ENCODE measurements at regions not wholly inside any gene's neighbourhood (a gene's known extent, or its start where the extent isn't known, plus 50 kb on each side); places are given as distances from the start of the nearest gene placed in this dataset.

- H4K20me1 ChIP-seq (ENCODE audit: insufficient read depth, low read length), result no peaks in the 10 kb centered on the region
- H3K79me2 ChIP-seq (ENCODE audit: insufficient read depth, low read length), result no peaks in the 10 kb centered on the region
- no peak overlapping the region for H3K27ac ChIP-seq (ENCODE audit: low read depth, low read length)
- H3K4me1 Mint-ChIP-seq (ENCODE audit: low read depth, unreplicated experiment), result no peaks in the 10 kb centered on the region
- H3K9me3 ChIP-seq (ENCODE audit: insufficient read depth, low read depth, low read length), result no peaks in the 10 kb centered on the region
- no peak overlapping the region for H3K27ac Mint-ChIP-seq (ENCODE audit: unreplicated experiment)
- H3K36me3 ChIP-seq (ENCODE audit: insufficient read depth, low read length), result no peaks in the 10 kb centered on the region
- no peak for DNase-seq (ENCODE audit: low read depth)
- H3K4me3 ChIP-seq (ENCODE audit: insufficient read depth, low read depth, low read length), result no peak overlapping the region
- no peak overlapping the region for H3K4me2 ChIP-seq (ENCODE audit: low read length)
- H3K4me1 ChIP-seq (ENCODE audit: insufficient read depth, low read length), result no peaks in the 10 kb centered on the region
- no peak overlapping the region for H2AFZ ChIP-seq (ENCODE audit: low read depth, low read length)
- peaks cover 4% of the 10 kb centered on the region for H3K27me3 Mint-ChIP-seq (ENCODE audit: low read depth, unreplicated experiment)
- H3K27me3 ChIP-seq (ENCODE audit: insufficient read depth, low read length), result no peaks in the 10 kb centered on the region
- H3K9me3 Mint-ChIP-seq (ENCODE audit: unreplicated experiment), result peaks cover 2% of the 10 kb centered on the region
- H3K36me3 Mint-ChIP-seq (ENCODE audit: low read depth, unreplicated experiment), result no peaks in the 10 kb centered on the region
- no peak for FAIRE-seq
- TF ChIP-seq EZH2 (IDR thresholded peaks at IDR 0.05; ENCODE audit: insufficient read depth, low read length), result no peak
- no peak for TF ChIP-seq CTCF (IDR thresholded peaks at IDR 0.05; ENCODE audit: insufficient read depth, low read depth, low read length)
- H3K9ac ChIP-seq (ENCODE audit: low read length), result no peak overlapping the region
- H3K4me3 Mint-ChIP-seq (ENCODE audit: unreplicated experiment), result no peak overlapping the region
These were observed 212.5 kb downstream of the SPATA18 start for GRCh38 chr4:52263607-52264006.

- Histone ChIP-seq H3K4me3 (ENCODE audit: insufficient read depth, low read depth, low read length) (no peak overlapping the region), H3K79me2 (ENCODE audit: insufficient read depth, low read length) (no peaks in the 10 kb centered on the region), H3K9ac (ENCODE audit: low read length) (no peak overlapping the region), H3K27me3 (ENCODE audit: insufficient read depth, low read length) (no peaks in the 10 kb centered on the region), H2AFZ (ENCODE audit: low read depth, low read length) (no peak overlapping the region), H3K9me3 (ENCODE audit: insufficient read depth, low read depth, low read length) (no peaks in the 10 kb centered on the region), H4K20me1 (ENCODE audit: insufficient read depth, low read length) (no peaks in the 10 kb centered on the region), H3K4me1 (ENCODE audit: insufficient read depth, low read length) (no peaks in the 10 kb centered on the region), H3K4me2 (ENCODE audit: low read length) (no peak overlapping the region), H3K27ac (ENCODE audit: low read depth, low read length) (no peak overlapping the region), H3K36me3 (ENCODE audit: insufficient read depth, low read length) (no peaks in the 10 kb centered on the region)
- peaks cover 2% of the 10 kb centered on the region for H3K9me3 Mint-ChIP-seq (ENCODE audit: unreplicated experiment)
- DNase-seq (ENCODE audit: low read depth) (no peak), FAIRE-seq (no peak)
- no peaks in the 10 kb centered on the region for H3K4me1 Mint-ChIP-seq (ENCODE audit: low read depth, unreplicated experiment)
- peaks cover 4% of the 10 kb centered on the region for H3K27me3 Mint-ChIP-seq (ENCODE audit: low read depth, unreplicated experiment)
- no peak overlapping the region for H3K27ac Mint-ChIP-seq (ENCODE audit: unreplicated experiment)
- H3K36me3 Mint-ChIP-seq (ENCODE audit: low read depth, unreplicated experiment), result no peaks in the 10 kb centered on the region
- TF ChIP-seq CTCF (IDR thresholded peaks at IDR 0.05; ENCODE audit: insufficient read depth, low read depth, low read length), result no peak
- TF ChIP-seq EZH2 (IDR thresholded peaks at IDR 0.05; ENCODE audit: insufficient read depth, low read length), result no peak
- no peak overlapping the region for H3K4me3 Mint-ChIP-seq (ENCODE audit: unreplicated experiment)
These were observed 214.8 kb downstream of the SPATA18 start for GRCh38 chr4:52265781-52266525.

- DNase-seq (ENCODE audit: low read depth) (no peak), FAIRE-seq (no peak)
- H3K27me3 ChIP-seq (ENCODE audit: insufficient read depth, low read length), result no peaks in the 10 kb centered on the region
- Mint-ChIP-seq H3K36me3 (ENCODE audit: low read depth, unreplicated experiment) (no peaks in the 10 kb centered on the region), H3K9me3 (ENCODE audit: unreplicated experiment) (peaks cover 2% of the 10 kb centered on the region), H3K27ac (ENCODE audit: unreplicated experiment) (no peak overlapping the region), H3K4me3 (ENCODE audit: unreplicated experiment) (no peak overlapping the region), H3K27me3 (ENCODE audit: low read depth, unreplicated experiment) (peaks cover 4% of the 10 kb centered on the region), H3K4me1 (ENCODE audit: low read depth, unreplicated experiment) (no peaks in the 10 kb centered on the region)
- H3K27ac ChIP-seq (ENCODE audit: low read depth, low read length), result no peak overlapping the region
- H3K4me3 ChIP-seq (ENCODE audit: insufficient read depth, low read depth, low read length), result no peak overlapping the region
- TF ChIP-seq CTCF (IDR thresholded peaks at IDR 0.05; ENCODE audit: insufficient read depth, low read depth, low read length) (no peak), EZH2 (IDR thresholded peaks at IDR 0.05; ENCODE audit: insufficient read depth, low read length) (no peak)
- H3K9me3 ChIP-seq (ENCODE audit: insufficient read depth, low read depth, low read length), result no peaks in the 10 kb centered on the region
- H3K4me2 ChIP-seq (ENCODE audit: low read length), result no peak overlapping the region
- H3K9ac ChIP-seq (ENCODE audit: low read length), result no peak overlapping the region
- no peaks in the 10 kb centered on the region for H3K36me3 ChIP-seq (ENCODE audit: insufficient read depth, low read length)
- H3K79me2 ChIP-seq (ENCODE audit: insufficient read depth, low read length), result no peaks in the 10 kb centered on the region
- H4K20me1 ChIP-seq (ENCODE audit: insufficient read depth, low read length), result no peaks in the 10 kb centered on the region
- H2AFZ ChIP-seq (ENCODE audit: low read depth, low read length), result no peak overlapping the region
- no peaks in the 10 kb centered on the region for H3K4me1 ChIP-seq (ENCODE audit: insufficient read depth, low read length)
These were observed 215.5 kb downstream of the SPATA18 start for GRCh38 chr4:52266537-52267137.
